ENCODE measurements at regions not wholly inside any gene's neighbourhood (a gene's known extent, or its start where the extent isn't known, plus 50 kb on each side); places are given as distances from the start of the nearest gene placed in this dataset.

GRCh38 chr14:34259996-34260395 lies 202.0 kb downstream of the SPTSSA start:
- TF ChIP-seq POLR2A (IDR thresholded peaks at IDR 0.05; ENCODE audit: low read length) (no peak), GATA1 (IDR thresholded peaks at IDR 0.05; ENCODE audit: low read depth, low read length) (no peak)
